H9 (cell line): ENCODE measurements at regions not wholly inside any gene's neighbourhood (a gene's known extent, or its start where the extent isn't known, plus 50 kb on each side); places are given as distances from the start of the nearest gene placed in this dataset.
"Not testable (repeated sequence)": the region's sequence is repeated elsewhere in the genome, so short reads cannot be mapped to it uniquely, and the experiment has no call there.

ENCODE experiments used
- DNase-seq: peaks from one replicate; pipeline ENCODE4 v3.0.0-alpha.2; 2017
- H2AFZ ChIP-seq: one replicate; pipeline ENCODE4 v1.6.1; 2013; ENCODE audit warnings: mild to moderate bottlenecking, low read length, control low read depth, moderate library complexity
- H2AK5ac ChIP-seq: 2 replicates; pipeline ENCODE4 v1.6.1; 2013; ENCODE audit warnings: low read length, control low read depth, mixed read lengths; ENCODE audit not compliant: insufficient read length
- H2BK120ac ChIP-seq: one replicate; pipeline ENCODE4 v1.6.1; 2013; ENCODE audit warnings: low read depth, mild to moderate bottlenecking, low read length, control low read depth, inconsistent platforms; ENCODE audit not compliant: poor library complexity, severe bottlenecking
- H2BK12ac ChIP-seq: 2 replicates; pipeline ENCODE4 v1.6.1; 2013; ENCODE audit warnings: low read length, control low read depth, mixed read lengths, low read depth; ENCODE audit not compliant: insufficient read length
- H2BK15ac ChIP-seq: 2 replicates; pipeline ENCODE4 v1.6.1; 2013; ENCODE audit warnings: low read depth, low read length, control low read depth
- H2BK20ac ChIP-seq: one replicate; pipeline ENCODE4 v1.6.1; 2013; ENCODE audit warnings: low read depth, mild to moderate bottlenecking, low read length, control low read depth, inconsistent platforms; ENCODE audit not compliant: poor library complexity, severe bottlenecking
- H2BK5ac ChIP-seq: 2 replicates; pipeline ENCODE4 v1.6.1; 2013; ENCODE audit warnings: low read length, control low read depth, mixed read lengths; ENCODE audit not compliant: insufficient read length
- H3K14ac ChIP-seq: 2 replicates; pipeline ENCODE4 v1.6.1; 2013; ENCODE audit warnings: low read length, control low read depth; ENCODE audit not compliant: insufficient read depth
- H3K18ac ChIP-seq: 2 replicates; pipeline ENCODE4 v1.6.1; 2013; ENCODE audit warnings: low read depth, mild to moderate bottlenecking, mixed read lengths, low read length, control low read depth; ENCODE audit not compliant: insufficient read length
- H3K23ac ChIP-seq: 2 replicates; pipeline ENCODE4 v1.6.1; 2013; ENCODE audit warnings: low read length, control low read depth, mixed read lengths, low read depth; ENCODE audit not compliant: insufficient read length
- H3K23me2 ChIP-seq: 2 replicates; pipeline ENCODE4 v1.6.1; 2013; ENCODE audit warnings: low read depth, mild to moderate bottlenecking, mixed read lengths, low read length, control low read depth; ENCODE audit not compliant: insufficient read length, poor library complexity, severe bottlenecking
- H3K27ac ChIP-seq: 2 replicates; pipeline ENCODE4 v1.5.1; 2013; ENCODE audit warnings: low read length, control low read depth, mixed read lengths, low read depth; ENCODE audit not compliant: insufficient read length
- H3K27me3 ChIP-seq: 2 replicates; pipeline ENCODE4 v1.6.1; 2013; ENCODE audit warnings: low read length, control low read depth, inconsistent platforms; ENCODE audit not compliant: insufficient read depth
- H3K4ac ChIP-seq: 2 replicates; pipeline ENCODE4 v1.6.1; 2013; ENCODE audit warnings: low read depth, mild to moderate bottlenecking, control low read depth, inconsistent platforms, low read length, moderate library complexity
- H3K4me1 ChIP-seq: 2 replicates; pipeline ENCODE4 v1.6.1; 2013; ENCODE audit warnings: low read length, control low read depth, inconsistent platforms; ENCODE audit not compliant: insufficient read depth
- H3K4me2 ChIP-seq: 2 replicates; pipeline ENCODE4 v1.6.1; 2013; ENCODE audit warnings: low read length, control low read depth, mixed read lengths; ENCODE audit not compliant: insufficient read length, insufficient read depth
- H3K56ac ChIP-seq: 2 replicates; pipeline ENCODE4 v1.6.1; 2013; ENCODE audit warnings: low read depth, mild to moderate bottlenecking, mixed read lengths, low read length, control low read depth; ENCODE audit not compliant: insufficient read length
- H3K79me1 ChIP-seq: 2 replicates; pipeline ENCODE4 v1.6.1; 2013; ENCODE audit warnings: low read depth, mild to moderate bottlenecking, moderate library complexity, low read length, control low read depth, inconsistent platforms; ENCODE audit not compliant: insufficient read depth, poor library complexity, severe bottlenecking
- H3K79me2 ChIP-seq: 2 replicates; pipeline ENCODE4 v1.6.1; 2013; ENCODE audit warnings: low read length, control low read depth, inconsistent platforms; ENCODE audit not compliant: insufficient read depth
- H3K9ac ChIP-seq: 2 replicates; pipeline ENCODE4 v1.6.1; 2013; ENCODE audit warnings: low read length, control low read depth, mixed read lengths; ENCODE audit not compliant: insufficient read length; ENCODE audit errors: extremely low read depth
- H3K9me3 ChIP-seq: one replicate; pipeline ENCODE4 v1.6.1; 2013; ENCODE audit warnings: low read depth, low read length, inconsistent platforms; ENCODE audit not compliant: control insufficient read depth
- H3T11ph ChIP-seq: one replicate; pipeline ENCODE4 v1.6.1; 2013; ENCODE audit warnings: mild to moderate bottlenecking, low read length, control low read depth, inconsistent platforms
- H4K20me1 ChIP-seq: one replicate; pipeline ENCODE4 v1.6.1; 2013; ENCODE audit not compliant: control insufficient read depth, insufficient read length, insufficient read depth
- H4K5ac ChIP-seq: 2 replicates; pipeline ENCODE4 v1.6.1; 2013; ENCODE audit warnings: low read depth, mild to moderate bottlenecking, mixed read lengths, low read length, control low read depth; ENCODE audit not compliant: insufficient read length
- H4K8ac ChIP-seq: replicated peaks from 2 replicates; pipeline ENCODE4 v1.6.1; 2013; ENCODE audit warnings: low read length, control low read depth, mixed read lengths, low read depth; ENCODE audit not compliant: insufficient read length
- H4K91ac ChIP-seq: 2 replicates; pipeline ENCODE4 v1.6.1; 2013; ENCODE audit warnings: low read depth, mild to moderate bottlenecking, moderate library complexity, mixed read lengths, low read length, control low read depth; ENCODE audit not compliant: insufficient read length
- H3K27ac Mint-ChIP-seq, 3 experiments: 2 replicates in 2 of 3; 3 replicates in 1 of 3; pipeline ENCODE4 v1.8.0; 2020 to 2021; ENCODE audit warnings: mixed read lengths in 3 of 3, mild to moderate bottlenecking in 1 of 3, moderate library complexity in 1 of 3
- H3K27me3 Mint-ChIP-seq: 2 replicates; pipeline ENCODE4 v1.8.0; 2021; ENCODE audit warnings: low read depth, mild to moderate bottlenecking, moderate library complexity, mixed read lengths
- H3K36me3 Mint-ChIP-seq, 3 experiments: 2 replicates in 2 of 3; 3 replicates in 1 of 3; pipeline ENCODE4 v1.8.0; 2020 to 2021; ENCODE audit warnings: low read depth in 3 of 3, mixed read lengths in 3 of 3; ENCODE audit not compliant: insufficient read depth in 1 of 3
- H3K4me1 Mint-ChIP-seq, 2 experiments: 2 replicates each; pipeline ENCODE4 v1.8.0; 2020; ENCODE audit warnings: mixed read lengths in 2 of 2
- H3K4me3 Mint-ChIP-seq, 2 experiments: 2 replicates in 1 of 2; 3 replicates in 1 of 2; pipeline ENCODE4 v1.8.0; 2020 to 2021; ENCODE audit warnings: mild to moderate bottlenecking in 2 of 2, mixed read lengths in 2 of 2, moderate library complexity in 1 of 2
- H3K9me3 Mint-ChIP-seq, 2 experiments: 2 replicates in 1 of 2; 3 replicates in 1 of 2; pipeline ENCODE4 v1.8.0; 2020; ENCODE audit warnings: mild to moderate bottlenecking in 2 of 2, mixed read lengths in 2 of 2, moderate library complexity in 1 of 2
- WGBS: extraction: QIAGEN DNeasy Blood & Tissue Kit; methylation state at CpG from one replicate; pipeline ENCODE4 v1.1.7; 2013; ENCODE audit warnings: missing lambda C conversion rate, low lambda C conversion rate, mixed read lengths; ENCODE audit not compliant: insufficient read length; ENCODE audit errors: extremely low coverage; 5-methylcytosine and 5-hydroxymethylcytosine counted together
- TF ChIP-seq, protein P1 (sequence below): fragments of 200-600 bp; sonication (generic); conservative IDR thresholded peaks from 3 replicates; pipeline ENCODE4 v1.8.0; 2021; ENCODE audit warnings: antibody characterized with exemption, mild to moderate bottlenecking

DNA sequence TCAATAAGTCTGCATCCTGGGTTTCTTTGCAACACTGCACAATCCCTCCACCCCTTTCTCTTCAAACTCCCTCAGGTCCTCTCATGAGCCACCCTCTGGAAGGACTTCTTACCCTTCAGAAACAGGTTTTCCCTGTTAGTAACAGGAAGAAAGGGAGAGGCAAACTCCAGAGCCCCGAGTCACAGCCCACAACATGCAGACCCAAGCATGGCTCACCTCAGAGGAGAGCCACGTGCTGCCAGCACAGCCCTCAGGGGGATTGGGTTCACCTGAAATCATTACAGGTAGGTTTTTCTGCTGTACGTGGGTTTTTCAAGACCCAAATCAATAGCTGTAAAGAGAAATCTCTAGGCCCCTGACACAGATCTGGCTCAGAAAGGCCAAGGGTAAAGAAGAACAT lies 359.7 kb upstream of the ATP10A start:
- Histone ChIP-seq H3K23ac (no peak overlapping the region), H3K79me1 (no peaks in the 10 kb centered on the region), H3K27me3 (no peaks in the 10 kb centered on the region), H4K8ac (no peak overlapping the region), H3T11ph (no peak overlapping the region), H3K14ac (no peak overlapping the region), H2BK12ac (no peak overlapping the region), H3K23me2 (no peaks in the 10 kb centered on the region), H3K9ac (no peak overlapping the region), H3K4me1 (no peaks in the 10 kb centered on the region), H2BK15ac (no peak overlapping the region), H3K27ac (no peak overlapping the region), H3K9me3 (no peaks in the 10 kb centered on the region), H3K56ac (no peak overlapping the region), H3K4ac (no peak overlapping the region), H2BK120ac (no peak overlapping the region), H2AFZ (no peak overlapping the region), H3K79me2 (no peaks in the 10 kb centered on the region), H4K20me1 (no peaks in the 10 kb centered on the region), H2BK20ac (no peak overlapping the region), H2BK5ac (no peak overlapping the region), H3K4me2 (no peak overlapping the region), H3K18ac (no peak overlapping the region), H2AK5ac (no peak overlapping the region), H4K91ac (no peak overlapping the region), H4K5ac (no peak overlapping the region)
- Mint-ChIP-seq H3K4me3 (no peak overlapping the region), H3K27me3 (no peaks in the 10 kb centered on the region; the same call in 1 of the 2 replicates), H3K36me3 (no peaks in the 10 kb centered on the region; a peak in 1 of 7 replicates), H3K4me1 (peaks cover 8 to 15% of the 10 kb centered on the region in 2 experiments), H3K27ac (no peak overlapping the region), H3K9me3 (peaks cover 0 to 2% of the 10 kb centered on the region in 2 experiments; a peak in 1 of 5 replicates)
- TF ChIP-seq, protein P1, sequence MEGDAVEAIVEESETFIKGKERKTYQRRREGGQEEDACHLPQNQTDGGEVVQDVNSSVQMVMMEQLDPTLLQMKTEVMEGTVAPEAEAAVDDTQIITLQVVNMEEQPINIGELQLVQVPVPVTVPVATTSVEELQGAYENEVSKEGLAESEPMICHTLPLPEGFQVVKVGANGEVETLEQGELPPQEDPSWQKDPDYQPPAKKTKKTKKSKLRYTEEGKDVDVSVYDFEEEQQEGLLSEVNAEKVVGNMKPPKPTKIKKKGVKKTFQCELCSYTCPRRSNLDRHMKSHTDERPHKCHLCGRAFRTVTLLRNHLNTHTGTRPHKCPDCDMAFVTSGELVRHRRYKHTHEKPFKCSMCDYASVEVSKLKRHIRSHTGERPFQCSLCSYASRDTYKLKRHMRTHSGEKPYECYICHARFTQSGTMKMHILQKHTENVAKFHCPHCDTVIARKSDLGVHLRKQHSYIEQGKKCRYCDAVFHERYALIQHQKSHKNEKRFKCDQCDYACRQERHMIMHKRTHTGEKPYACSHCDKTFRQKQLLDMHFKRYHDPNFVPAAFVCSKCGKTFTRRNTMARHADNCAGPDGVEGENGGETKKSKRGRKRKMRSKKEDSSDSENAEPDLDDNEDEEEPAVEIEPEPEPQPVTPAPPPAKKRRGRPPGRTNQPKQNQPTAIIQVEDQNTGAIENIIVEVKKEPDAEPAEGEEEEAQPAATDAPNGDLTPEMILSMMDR: no peak
- no peak for DNase-seq
- WGBS: no CpG with 5 or more reads among the region's 3 CpGs

DNA sequence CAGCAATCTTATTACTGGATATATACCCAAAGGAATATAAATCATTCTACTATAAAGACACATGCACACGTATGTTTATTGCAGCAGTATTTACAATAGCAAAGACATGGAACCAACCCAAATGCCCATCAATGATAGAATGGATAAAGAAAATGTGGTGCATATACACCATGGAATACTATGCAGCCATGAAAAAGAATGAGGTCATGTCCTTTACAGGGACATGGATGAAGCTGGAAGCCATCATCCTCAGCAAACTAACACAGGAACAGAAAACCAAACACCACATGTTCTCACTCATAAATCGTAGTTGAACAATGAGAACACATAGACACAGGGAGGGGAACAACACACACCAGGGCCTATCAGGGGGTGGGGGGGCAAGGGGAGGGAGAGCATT lies 353.9 kb upstream of the ATP10A start:
- not testable (repeated sequence) for H2BK120ac ChIP-seq

More for the DNA sequence above, 353.9 kb upstream of the ATP10A start:
- not testable (repeated sequence) for H2BK15ac ChIP-seq, H3K4me1 ChIP-seq, H3K4ac ChIP-seq, H3K27me3 Mint-ChIP-seq, H2BK20ac ChIP-seq, H3K27me3 ChIP-seq, H3K23ac ChIP-seq, H3T11ph ChIP-seq, H3K79me1 ChIP-seq, H3K27ac ChIP-seq, H3K18ac ChIP-seq, H2AFZ ChIP-seq, H3K4me3 Mint-ChIP-seq, H4K8ac ChIP-seq, H3K4me1 Mint-ChIP-seq, H3K36me3 Mint-ChIP-seq, H4K5ac ChIP-seq, H3K79me2 ChIP-seq, H4K20me1 ChIP-seq, H4K91ac ChIP-seq, H3K14ac ChIP-seq, H2BK5ac ChIP-seq, H3K56ac ChIP-seq, H2AK5ac ChIP-seq, H3K9ac ChIP-seq, H3K9me3 Mint-ChIP-seq, DNase-seq, H3K9me3 ChIP-seq, H2BK12ac ChIP-seq, H3K23me2 ChIP-seq, H3K27ac Mint-ChIP-seq, H3K4me2 ChIP-seq
- WGBS: no CpG with 5 or more reads among the region's 2 CpGs
